Endodermal cell (in vitro differentiated cells): ENCODE measurements at regions not wholly inside any gene's neighbourhood (a gene's known extent, or its start where the extent isn't known, plus 50 kb on each side); places are given as distances from the start of the nearest gene placed in this dataset.
"Not testable (repeated sequence)": the region's sequence is repeated elsewhere in the genome, so short reads cannot be mapped to it uniquely, and the experiment has no call there.

Experiments
- DNase-seq: peaks from one replicate; pipeline ENCODE4 v3.0.0-alpha.2; 2017
- H3K27ac ChIP-seq: 2 replicates; pipeline ENCODE4 v1.5.1; 2013; ENCODE audit warnings: mild to moderate bottlenecking, low read depth, low read length, moderate library complexity
- H3K27me3 ChIP-seq: 2 replicates; pipeline ENCODE4 v1.6.1; 2013; ENCODE audit warnings: mild to moderate bottlenecking, low read length, moderate library complexity; ENCODE audit not compliant: insufficient read depth, control insufficient read depth, poor library complexity, severe bottlenecking
- H3K36me3 ChIP-seq: 2 replicates; pipeline ENCODE4 v1.7.0; 2013; ENCODE audit warnings: mild to moderate bottlenecking, low read length, moderate library complexity; ENCODE audit not compliant: control insufficient read depth, insufficient read depth
- H3K4me1 ChIP-seq: one replicate; pipeline ENCODE4 v1.7.0; 2013; ENCODE audit warnings: low read length; ENCODE audit not compliant: control insufficient read depth, insufficient read depth
- H3K4me3 ChIP-seq: 2 replicates; pipeline ENCODE4 v1.5.1; 2013; ENCODE audit warnings: mild to moderate bottlenecking, low read length, moderate library complexity
- H3K9ac ChIP-seq: 2 replicates; pipeline ENCODE4 v1.6.1; 2013; ENCODE audit warnings: mild to moderate bottlenecking, low read length, moderate library complexity; ENCODE audit not compliant: poor library complexity, severe bottlenecking; ENCODE audit errors: extremely low read depth
- H3K9me3 ChIP-seq: 2 replicates; pipeline ENCODE4 v1.6.1; 2013; ENCODE audit warnings: mild to moderate bottlenecking, low read length, moderate library complexity; ENCODE audit not compliant: control insufficient read depth
- H3K27ac Mint-ChIP-seq: 2 replicates; pipeline ENCODE4 v1.8.0; 2020; ENCODE audit warnings: mixed read lengths
- H3K27me3 Mint-ChIP-seq: 2 replicates; pipeline ENCODE4 v1.8.0; 2021; ENCODE audit warnings: mild to moderate bottlenecking, mixed read lengths; ENCODE audit not compliant: insufficient read depth
- H3K36me3 Mint-ChIP-seq: 2 replicates; pipeline ENCODE4 v1.8.0; 2020; ENCODE audit warnings: low read depth, mixed read lengths
- H3K4me1 Mint-ChIP-seq: 2 replicates; pipeline ENCODE4 v1.8.0; 2020; ENCODE audit warnings: mixed read lengths
- H3K4me3 Mint-ChIP-seq: 2 replicates; pipeline ENCODE4 v1.8.0; 2020; ENCODE audit warnings: mild to moderate bottlenecking, moderate library complexity, mixed read lengths
- H3K9me3 Mint-ChIP-seq: 2 replicates; pipeline ENCODE4 v1.8.0; 2020; ENCODE audit warnings: mild to moderate bottlenecking, mixed read lengths
- CTCF ChIP-seq: fragments of 200-600 bp; sonication (generic); conservative IDR thresholded peaks from 2 replicates; pipeline ENCODE4 v1.5.0; 2021; ENCODE audit warnings: antibody characterized with exemption, mild to moderate bottlenecking
- WGBS, 2 experiments: methylation state at CpG; one replicate each; pipeline versions ENCODE4 v1.1.5 to v1.1.7; 2013; ENCODE audit warnings: missing lambda C conversion rate in 2 of 2, mixed read lengths in 1 of 2; ENCODE audit not compliant: insufficient coverage in 1 of 2, insufficient read length in 1 of 2; 5-methylcytosine and 5-hydroxymethylcytosine counted together

- no peak overlapping the region for H3K4me3 Mint-ChIP-seq
- Histone ChIP-seq H3K4me1 (no peaks in the 10 kb centered on the region), H3K4me3 (no peak overlapping the region), H3K9ac (no peak overlapping the region), H3K9me3 (peaks cover 18% of the 10 kb centered on the region), H3K27ac (no peak overlapping the region), H3K27me3 (no peaks in the 10 kb centered on the region), H3K36me3 (peaks cover 6% of the 10 kb centered on the region)
- no peaks in the 10 kb centered on the region for H3K4me1 Mint-ChIP-seq
- peaks cover 4% of the 10 kb centered on the region for H3K36me3 Mint-ChIP-seq
- H3K27ac Mint-ChIP-seq: no peak overlapping the region
- no peak for DNase-seq
- H3K27me3 Mint-ChIP-seq: no peaks in the 10 kb centered on the region
- no peak for TF ChIP-seq CTCF
- peaks cover 1% of the 10 kb centered on the region for H3K9me3 Mint-ChIP-seq
Observed at GRCh38 chr7:65276822-65277221, 96.8 kb upstream of the ZNF92 start.

- Histone ChIP-seq H3K9me3 (peaks cover 17% of the 10 kb centered on the region), H3K4me3 (peak overlapping the region; percentile 96), H3K36me3 (peaks cover 11% of the 10 kb centered on the region)
- not testable (repeated sequence) for H3K27me3 ChIP-seq, H3K9ac ChIP-seq, H3K27ac Mint-ChIP-seq, H3K4me3 Mint-ChIP-seq, H3K4me1 ChIP-seq, H3K27ac ChIP-seq, DNase-seq
- Mint-ChIP-seq H3K4me1 (peaks cover 20% of the 10 kb centered on the region), H3K9me3 (peaks cover 13% of the 10 kb centered on the region), H3K27me3 (peaks cover 19% of the 10 kb centered on the region), H3K36me3 (peaks cover 12% of the 10 kb centered on the region)
- 100% methylated on average over 1 of the region's 2 CpGs; no CpG with 5 or more reads in 1 of the 2 experiments for WGBS, 2 experiments
Observed at GRCh38 chr7:65271502-65271901, 102.2 kb upstream of the ZNF92 start.

GRCh38 chr7:65269150-65269856 is 104.4 kb upstream of the ZNF92 start:
- peak; percentile 99 for DNase-seq
- Mint-ChIP-seq H3K36me3 (peaks cover 12% of the 10 kb centered on the region), H3K4me1 (peaks cover 30% of the 10 kb centered on the region), H3K27ac (peak overlapping the region; percentile 96), H3K27me3 (peaks cover 21% of the 10 kb centered on the region), H3K9me3 (peaks cover 13% of the 10 kb centered on the region), H3K4me3 (peak overlapping the region; percentile 86)
- Histone ChIP-seq H3K36me3 (peaks cover 11% of the 10 kb centered on the region), H3K9ac (peak overlapping the region; percentile 87), H3K27ac (peak overlapping the region; percentile 71), H3K27me3 (no peaks in the 10 kb centered on the region), H3K4me1 (peaks cover 6% of the 10 kb centered on the region), H3K4me3 (peak overlapping the region; percentile 96), H3K9me3 (peaks cover 12% of the 10 kb centered on the region)
- 0% methylated on average over 9 to 37 of the region's 37 CpGs for WGBS, 2 experiments
- TF ChIP-seq CTCF: no peak

GRCh38 chr7:65268782-65269149 is 104.9 kb upstream of the ZNF92 start:
- H3K27me3 Mint-ChIP-seq: peaks cover 22% of the 10 kb centered on the region
- no peak overlapping the region for H3K27ac Mint-ChIP-seq
- TF ChIP-seq CTCF: no peak
- no peak overlapping the region for H3K27ac ChIP-seq
- H3K9me3 Mint-ChIP-seq: peaks cover 13% of the 10 kb centered on the region
- H3K4me1 Mint-ChIP-seq: peaks cover 36% of the 10 kb centered on the region
- H3K36me3 ChIP-seq: peaks cover 11% of the 10 kb centered on the region
- H3K4me3 ChIP-seq: no peak overlapping the region
- peak overlapping the region; percentile 86 for H3K4me3 Mint-ChIP-seq
- no peak overlapping the region for H3K9ac ChIP-seq
- H3K36me3 Mint-ChIP-seq: peaks cover 12% of the 10 kb centered on the region
- no peak for DNase-seq
- 44 to 48% methylated on average over 3 of the region's 3 CpGs for WGBS, 2 experiments
- peaks cover 12% of the 10 kb centered on the region for H3K9me3 ChIP-seq
- no peaks in the 10 kb centered on the region for H3K27me3 ChIP-seq
- peaks cover 9% of the 10 kb centered on the region for H3K4me1 ChIP-seq
